ENCODE measurements at regions not wholly inside any gene's neighbourhood (a gene's known extent, or its start where the extent isn't known, plus 50 kb on each side); places are given as distances from the start of the nearest gene placed in this dataset.

- TF ChIP-seq ZNF280A (IDR thresholded peaks at IDR 0.05; ENCODE audit: low read depth, partially characterized antibody) = no peak
- TF ChIP-seq NR0B1 (IDR thresholded peaks at IDR 0.05; ENCODE audit: partially characterized antibody) = no peak
- no peak for TF ChIP-seq TEAD1 (CRISPR knock-in tag; IDR thresholded peaks at IDR 0.05)
- no peak for TF ChIP-seq TFAM (CRISPR knock-in tag; conservative IDR thresholded peaks at IDR 0.05)
- TF ChIP-seq HOXB6 (CRISPR knock-in tag; IDR thresholded peaks at IDR 0.05; ENCODE audit: borderline replicate concordance) = no peak
- no peak for TF ChIP-seq NBN (IDR thresholded peaks at IDR 0.05; ENCODE audit: low read depth)
- no peak for TF ChIP-seq MTA1 (IDR thresholded peaks at IDR 0.05; ENCODE audit: borderline replicate concordance)
- no peak for TF ChIP-seq ARID4B (CRISPR knock-in tag; IDR thresholded peaks at IDR 0.05)
- no peak for TF ChIP-seq ZNF197 (CRISPR knock-in tag; IDR thresholded peaks at IDR 0.05; ENCODE audit: low read depth)
- TF ChIP-seq RFX7 (CRISPR knock-in tag; IDR thresholded peaks at IDR 0.05) = no peak
- TF ChIP-seq MITF (IDR thresholded peaks at IDR 0.05) = no peak
- TF ChIP-seq KDM2B (CRISPR knock-in tag; IDR thresholded peaks at IDR 0.05) = no peak
- TF ChIP-seq MCM7 (IDR thresholded peaks at IDR 0.05) = no peak
Observed at GRCh38 chr4:170988446-170988845, 824.8 kb upstream of the GALNTL6 start (continued).

Data from K562 (cell line).